ENCODE measurements at regions not wholly inside any gene's neighbourhood (a gene's known extent, or its start where the extent isn't known, plus 50 kb on each side); places are given as distances from the start of the nearest gene placed in this dataset.

GRCh38 chr5:103355579-103355978, 97.0 kb downstream of the MACIR start:
- intact Hi-C loops (cut with DNase I) = no loop called here
- H3K4me3 ChIP-seq (ENCODE audit: low read length in 3 of 3) = no peak overlapping the region
- H3K9ac ChIP-seq (ENCODE audit: low read length in 3 of 3) = no peak overlapping the region
- TF ChIP-seq CTCF (IDR thresholded peaks at IDR 0.05; ENCODE audit: borderline replicate concordance, extremely low read depth, insufficient read depth) = no peak
- no peaks in the 10 kb centered on the region for H3K9me3 ChIP-seq (ENCODE audit: control insufficient read depth in 2 of 3, insufficient read depth in 1 of 3, low read length in 3 of 3)
- no peaks in the 10 kb centered on the region for H3K27me3 ChIP-seq (ENCODE audit: control insufficient read depth, insufficient read depth, low read length)
- no peak overlapping the region for H3K27ac ChIP-seq (ENCODE audit: low read depth in 2 of 2, low read length in 2 of 2)
- H3K4me1 ChIP-seq (ENCODE audit: control insufficient read depth in 2 of 3, insufficient read depth in 2 of 3, low read depth in 1 of 3, low read length in 3 of 3) = peaks cover 0 to 3% (median 0%) of the 10 kb centered on the region in 3 donors
- no peak for DNase-seq
- no peaks in the 10 kb centered on the region for H3K36me3 ChIP-seq (ENCODE audit: control insufficient read depth in 2 of 3, insufficient read depth in 3 of 3, low read length in 3 of 3)
- no peak for FAIRE-seq

- TF ChIP-seq CTCF (IDR thresholded peaks at IDR 0.05; ENCODE audit: borderline replicate concordance, extremely low read depth, insufficient read depth) = no peak
- no peak for FAIRE-seq
- H3K9ac ChIP-seq (ENCODE audit: low read length in 3 of 3) = no peak overlapping the region
- H3K27ac ChIP-seq (ENCODE audit: low read depth in 2 of 2, low read length in 2 of 2) = no peak overlapping the region
- H3K36me3 ChIP-seq (ENCODE audit: control insufficient read depth in 2 of 3, insufficient read depth in 3 of 3, low read length in 3 of 3) = no peaks in the 10 kb centered on the region
- intact Hi-C loops (cut with DNase I) = no loop called here
- no peaks in the 10 kb centered on the region for H3K9me3 ChIP-seq (ENCODE audit: control insufficient read depth in 2 of 3, insufficient read depth in 1 of 3, low read length in 3 of 3)
- DNase-seq = no peak
- H3K27me3 ChIP-seq (ENCODE audit: control insufficient read depth, insufficient read depth, low read length) = no peaks in the 10 kb centered on the region
- peaks cover 0 to 3% (median 0%) of the 10 kb centered on the region in 3 donors for H3K4me1 ChIP-seq (ENCODE audit: control insufficient read depth in 2 of 3, insufficient read depth in 2 of 3, low read depth in 1 of 3, low read length in 3 of 3)
- H3K4me3 ChIP-seq (ENCODE audit: low read length in 3 of 3) = no peak overlapping the region
Measured at GRCh38 chr5:103354446-103354845, 95.9 kb downstream of the MACIR start.

- TF ChIP-seq CTCF (IDR thresholded peaks at IDR 0.05; ENCODE audit: borderline replicate concordance, extremely low read depth, insufficient read depth) = no peak
- no peak for DNase-seq
- Histone ChIP-seq H3K27me3 (ENCODE audit: control insufficient read depth, insufficient read depth, low read length) (no peaks in the 10 kb centered on the region), H3K9ac (ENCODE audit: low read length in 3 of 3) (no peak overlapping the region), H3K27ac (ENCODE audit: low read depth in 2 of 2, low read length in 2 of 2) (no peak overlapping the region), H3K4me1 (ENCODE audit: control insufficient read depth in 2 of 3, insufficient read depth in 2 of 3, low read depth in 1 of 3, low read length in 3 of 3) (peaks cover 0 to 3% (median 0%) of the 10 kb centered on the region in 3 donors), H3K4me3 (ENCODE audit: low read length in 3 of 3) (no peak overlapping the region), H3K9me3 (ENCODE audit: control insufficient read depth in 2 of 3, insufficient read depth in 1 of 3, low read length in 3 of 3) (no peaks in the 10 kb centered on the region), H3K36me3 (ENCODE audit: control insufficient read depth in 2 of 3, insufficient read depth in 3 of 3, low read length in 3 of 3) (no peaks in the 10 kb centered on the region)
- intact Hi-C loops (cut with DNase I) = no loop called here
- no peak for FAIRE-seq
Measured at GRCh38 chr5:103353581-103353980, 95.0 kb downstream of the MACIR start.
